ENCODE measurements at regions not wholly inside any gene's neighbourhood (a gene's known extent, or its start where the extent isn't known, plus 50 kb on each side); places are given as distances from the start of the nearest gene placed in this dataset.

DNA sequence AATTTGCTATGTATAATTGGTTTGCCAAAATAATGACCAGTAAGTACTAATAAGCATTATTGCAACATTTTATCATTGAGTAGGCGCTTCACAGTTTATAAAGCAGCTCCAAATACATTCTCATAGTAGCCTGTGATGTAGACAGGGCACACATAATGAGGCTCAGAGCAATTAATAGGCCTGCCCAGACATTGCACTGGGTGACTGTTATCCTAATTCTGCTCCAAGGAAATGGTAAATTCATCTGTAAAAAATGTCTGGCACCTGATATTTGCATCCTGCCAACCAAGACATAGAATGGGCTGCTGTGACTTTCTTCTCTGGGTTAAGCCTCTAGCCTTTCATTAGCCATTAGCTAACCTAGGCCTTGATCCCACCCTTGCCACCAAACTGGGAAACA, 97.6 kb downstream of the SEM1 start:
- no TSS peak for BruUV-seq (replicated peaks)
- no peaks in the 10 kb centered on the region for H3K27me3 ChIP-seq (ENCODE audit: control insufficient read depth in 2 of 2, insufficient read depth in 2 of 2, low read length in 2 of 2)
- H3K4me2 ChIP-seq (ENCODE audit: insufficient read depth, low read length) = no peak overlapping the region
- DNase-seq (ENCODE audit: low read depth, low spot score) (no peak), FAIRE-seq (no peak)
- TF ChIP-seq EZH2 (IDR thresholded peaks at IDR 0.05; ENCODE audit: borderline replicate concordance, low read depth, low read length, severe bottlenecking) = no peak
- TF ChIP-seq, protein P1, sequence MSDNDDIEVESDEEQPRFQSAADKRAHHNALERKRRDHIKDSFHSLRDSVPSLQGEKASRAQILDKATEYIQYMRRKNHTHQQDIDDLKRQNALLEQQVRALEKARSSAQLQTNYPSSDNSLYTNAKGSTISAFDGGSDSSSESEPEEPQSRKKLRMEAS (IDR thresholded peaks at IDR 0.05; ENCODE audit: insufficient read depth, insufficient read length) = no peak
- TF ChIP-seq POLR2AphosphoS5 (IDR thresholded peaks at IDR 0.05; ENCODE audit: insufficient read depth, low read depth, low read length) = no peak
- TF ChIP-seq, protein P2, sequence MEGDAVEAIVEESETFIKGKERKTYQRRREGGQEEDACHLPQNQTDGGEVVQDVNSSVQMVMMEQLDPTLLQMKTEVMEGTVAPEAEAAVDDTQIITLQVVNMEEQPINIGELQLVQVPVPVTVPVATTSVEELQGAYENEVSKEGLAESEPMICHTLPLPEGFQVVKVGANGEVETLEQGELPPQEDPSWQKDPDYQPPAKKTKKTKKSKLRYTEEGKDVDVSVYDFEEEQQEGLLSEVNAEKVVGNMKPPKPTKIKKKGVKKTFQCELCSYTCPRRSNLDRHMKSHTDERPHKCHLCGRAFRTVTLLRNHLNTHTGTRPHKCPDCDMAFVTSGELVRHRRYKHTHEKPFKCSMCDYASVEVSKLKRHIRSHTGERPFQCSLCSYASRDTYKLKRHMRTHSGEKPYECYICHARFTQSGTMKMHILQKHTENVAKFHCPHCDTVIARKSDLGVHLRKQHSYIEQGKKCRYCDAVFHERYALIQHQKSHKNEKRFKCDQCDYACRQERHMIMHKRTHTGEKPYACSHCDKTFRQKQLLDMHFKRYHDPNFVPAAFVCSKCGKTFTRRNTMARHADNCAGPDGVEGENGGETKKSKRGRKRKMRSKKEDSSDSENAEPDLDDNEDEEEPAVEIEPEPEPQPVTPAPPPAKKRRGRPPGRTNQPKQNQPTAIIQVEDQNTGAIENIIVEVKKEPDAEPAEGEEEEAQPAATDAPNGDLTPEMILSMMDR (IDR thresholded peaks at IDR 0.05; ENCODE audit: extremely low read depth in 1 of 2, insufficient read depth in 1 of 2, low read depth in 1 of 2, low read length in 2 of 2) = no peak
- TF ChIP-seq FOS (IDR thresholded peaks at IDR 0.05; ENCODE audit: borderline replicate concordance, insufficient read depth, low read length) = no peak
- TF ChIP-seq JUN (IDR thresholded peaks at IDR 0.05; ENCODE audit: borderline replicate concordance, insufficient read depth, insufficient read length, low read depth) = no peak
- no peak for TF ChIP-seq GATA2 (IDR thresholded peaks at IDR 0.05; ENCODE audit: insufficient read depth, insufficient read length, low read depth, low read length)
- no peak for TF ChIP-seq POLR2A (IDR thresholded peaks at IDR 0.05; ENCODE audit: low read depth, low read length)
- no peak for TF ChIP-seq MYC (IDR thresholded peaks at IDR 0.05; ENCODE audit: low read depth, low read length)
- no peak overlapping the region for H2AFZ ChIP-seq (ENCODE audit: low read depth, low read length)
- H3K9ac ChIP-seq (replicated peaks; ENCODE audit: extremely low read depth, insufficient read depth, low read length) = no peak overlapping the region
- dilution Hi-C loops (cut with MboI; ENCODE audit: extremely low pct_ligation_motif_present, low sequenced_read_pairs) (no loop called here), intact Hi-C loops (cut with micrococcal nuclease) (no loop called here)
- ChIA-PET CTCF (no interaction called here), POLR2A (no interaction called here)
- H3K36me3 ChIP-seq (ENCODE audit: control insufficient read depth in 2 of 2, extremely low read depth in 1 of 2, insufficient read depth in 2 of 2, low read length in 2 of 2) = no peaks in the 10 kb centered on the region
- H3K9me1 ChIP-seq (replicated peaks; ENCODE audit: control insufficient read depth, extremely low read depth, insufficient read depth, low read length) = no peaks in the 10 kb centered on the region
- H4K20me1 ChIP-seq (replicated peaks; ENCODE audit: control insufficient read depth, extremely low read depth, insufficient read depth, low read length) = no peaks in the 10 kb centered on the region
- no peaks in the 10 kb centered on the region for H3K79me2 ChIP-seq (ENCODE audit: control insufficient read depth, insufficient read depth, low read length)
- H3K4me1 ChIP-seq (ENCODE audit: control insufficient read depth, extremely low read depth, insufficient read depth, low read length) = no peaks in the 10 kb centered on the region
- H3K4me3 ChIP-seq (replicated peaks in 1 of 3; ENCODE audit: insufficient read depth in 1 of 3, low read depth in 1 of 3, low read length in 3 of 3) = no peak overlapping the region
- no peak overlapping the region for H3K27ac ChIP-seq (ENCODE audit: insufficient read depth, low read depth, low read length)
- no peaks in the 10 kb centered on the region for H3K9me3 ChIP-seq (replicated peaks; ENCODE audit: control insufficient read depth, insufficient read depth, low read length)
